HL-60 (cell line): ENCODE measurements at regions not wholly inside any gene's neighbourhood (a gene's known extent, or its start where the extent isn't known, plus 50 kb on each side); places are given as distances from the start of the nearest gene placed in this dataset.

Experiments used
- DNase-seq, 2 experiments: peaks; one replicate each; pipeline ENCODE4 v3.0.0-alpha.2; 2010 to 2020; ENCODE audit warnings: low read depth in 1 of 2, low spot score in 1 of 2
- H3K27ac ChIP-seq: fragments of 250-450 bp; sonication (Bioruptor Pico); replicated peaks from 2 replicates; pipeline ENCODE4 v1.5.1; 2020; ENCODE audit warnings: mild to moderate bottlenecking, moderate library complexity
- H3K27me3 ChIP-seq: fragments of 250-450 bp; sonication (Bioruptor Pico); 2 replicates; pipeline ENCODE4 v1.5.1; 2021; ENCODE audit warnings: mild to moderate bottlenecking, moderate library complexity; ENCODE audit not compliant: insufficient read depth, poor library complexity, severe bottlenecking
- H3K4me3 ChIP-seq: replicated peaks from 2 replicates; pipeline ENCODE4 v1.5.1; 2011; ENCODE audit warnings: mild to moderate bottlenecking, control low read depth, low read length; ENCODE audit not compliant: insufficient read depth
- CTCF ChIP-seq: IDR thresholded peaks from one replicate; pipeline ENCODE4 v1.5.1; 2011; ENCODE audit warnings: low read length, control low read depth, inconsistent platforms; ENCODE audit not compliant: insufficient read depth
- GABPA ChIP-seq: IDR thresholded peaks from 2 replicates; pipeline ENCODE4 v1.6.1; 2012; ENCODE audit warnings: low read depth
- POLR2AphosphoS5 ChIP-seq: IDR thresholded peaks from 2 replicates; pipeline ENCODE4 v1.6.1; 2012; ENCODE audit warnings: low read depth
- REST ChIP-seq: IDR thresholded peaks from 2 replicates; pipeline ENCODE4 v1.6.1; 2012; ENCODE audit warnings: low read depth; ENCODE audit not compliant: insufficient replicate concordance
- SPI1 ChIP-seq: IDR thresholded peaks from 2 replicates; pipeline ENCODE4 v1.6.1; 2012; ENCODE audit warnings: low read depth, mild to moderate bottlenecking, borderline replicate concordance

GRCh38 chr5:2199697-2200096 is 317.0 kb upstream of the IRX4 start:
- no peak overlapping the region for H3K27ac ChIP-seq
- TF ChIP-seq CTCF (no peak), REST (no peak), POLR2AphosphoS5 (no peak), SPI1 (no peak), GABPA (no peak)
- H3K27me3 ChIP-seq, result no peaks in the 10 kb centered on the region
- DNase-seq, result no peak
- H3K4me3 ChIP-seq, result no peak overlapping the region

- Histone ChIP-seq H3K4me3 (no peak overlapping the region), H3K27ac (no peak overlapping the region), H3K27me3 (no peaks in the 10 kb centered on the region)
- DNase-seq, result no peak
- no peak for TF ChIP-seq POLR2AphosphoS5
- no peak for TF ChIP-seq GABPA
- no peak for TF ChIP-seq CTCF
- TF ChIP-seq SPI1, result no peak
- TF ChIP-seq REST, result no peak
Measured at GRCh38 chr5:2196989-2197619, 314.4 kb upstream of the IRX4 start.

DNA sequence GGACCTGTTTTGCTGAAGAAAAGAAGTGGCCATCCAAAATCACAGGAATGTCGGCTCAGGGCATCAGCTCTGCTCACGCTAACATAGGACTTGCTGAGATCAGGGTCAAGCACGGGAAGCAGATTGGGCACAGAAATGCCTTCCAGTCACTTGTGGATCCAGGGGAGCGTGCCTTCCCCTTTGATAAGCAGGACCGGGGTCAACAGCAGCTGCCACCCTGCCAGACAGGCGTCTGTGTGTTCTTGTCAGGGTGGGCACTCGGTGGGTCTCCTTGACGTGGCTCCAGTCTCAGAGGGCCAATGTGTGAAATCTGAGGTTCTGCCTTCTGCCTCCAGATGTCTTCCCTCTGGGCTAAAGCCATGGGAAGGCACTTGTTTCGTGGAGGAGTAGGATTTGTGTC is 313.7 kb upstream of the IRX4 start:
- no peaks in the 10 kb centered on the region for H3K27me3 ChIP-seq
- H3K27ac ChIP-seq, result no peak overlapping the region
- H3K4me3 ChIP-seq, result no peak overlapping the region
- DNase-seq, result no peak
- TF ChIP-seq CTCF (no peak), POLR2AphosphoS5 (no peak), SPI1 (no peak), REST (no peak)
